ENCODE measurements at regions not wholly inside any gene's neighbourhood (a gene's known extent, or its start where the extent isn't known, plus 50 kb on each side); places are given as distances from the start of the nearest gene placed in this dataset.
"Not testable (repeated sequence)": the region's sequence is repeated elsewhere in the genome, so short reads cannot be mapped to it uniquely, and the experiment has no call there.

GRCh38 chr2:210928714-210929113, 372.3 kb downstream of the CPS1 start:
- Mint-ChIP-seq H3K36me3 (no peaks in the 10 kb centered on the region), H3K4me3 (no peak overlapping the region), H3K9me3 (peaks cover 6 to 7% of the 10 kb centered on the region in 2 donors), H3K27ac (no peak overlapping the region), H3K27me3 (ENCODE audit: low read depth in 2 of 2) (no peaks in the 10 kb centered on the region), H3K4me1 (no peaks in the 10 kb centered on the region)
- Histone ChIP-seq H3K4me3 (ENCODE audit: low read length) (no peak overlapping the region), H3K36me3 (ENCODE audit: control insufficient read depth, insufficient read depth, low read length) (no peaks in the 10 kb centered on the region), H3K27ac (ENCODE audit: low read length) (no peak overlapping the region), H3K4me1 (ENCODE audit: control insufficient read depth, insufficient read depth, low read length) (no peaks in the 10 kb centered on the region), H3K27me3 (ENCODE audit: control insufficient read depth, insufficient read depth, low read length) (no peaks in the 10 kb centered on the region), H3K9me3 (ENCODE audit: control insufficient read depth, insufficient read depth, low read length) (no peaks in the 10 kb centered on the region)
- 85% methylated on average over 2 of the region's 2 CpGs for WGBS (ENCODE audit: insufficient coverage)
- TF ChIP-seq CTCF (IDR thresholded peaks at IDR 0.05) = no peak
- intact Hi-C loops (cut with micrococcal nuclease) = no loop called here
- no peak for DNase-seq
- no peak for ATAC-seq

- Histone ChIP-seq H3K4me1 (ENCODE audit: control insufficient read depth, insufficient read depth, low read length) (no peaks in the 10 kb centered on the region), H3K4me3 (ENCODE audit: low read length) (no peak overlapping the region), H3K27ac (ENCODE audit: low read length) (no peak overlapping the region), H3K27me3 (ENCODE audit: control insufficient read depth, insufficient read depth, low read length) (no peaks in the 10 kb centered on the region), H3K36me3 (ENCODE audit: control insufficient read depth, insufficient read depth, low read length) (no peaks in the 10 kb centered on the region), H3K9me3 (ENCODE audit: control insufficient read depth, insufficient read depth, low read length) (peaks cover 2% of the 10 kb centered on the region)
- no peaks in the 10 kb centered on the region for H3K27me3 Mint-ChIP-seq (ENCODE audit: low read depth in 2 of 2)
- TF ChIP-seq CTCF (IDR thresholded peaks at IDR 0.05) = no peak
- ATAC-seq = no peak
- WGBS (ENCODE audit: insufficient coverage) = 100% methylated on average over 3 of the region's 3 CpGs
- no peak overlapping the region for H3K27ac Mint-ChIP-seq
- H3K4me3 Mint-ChIP-seq = no peak overlapping the region
- H3K9me3 Mint-ChIP-seq = peaks cover 10 to 12% of the 10 kb centered on the region in 2 donors
- no peaks in the 10 kb centered on the region for H3K36me3 Mint-ChIP-seq
- DNase-seq = no peak
- H3K4me1 Mint-ChIP-seq = no peaks in the 10 kb centered on the region
- intact Hi-C loops (cut with micrococcal nuclease) = no loop called here
Measured at GRCh38 chr2:210938228-210938627, 381.8 kb downstream of the CPS1 start.

GRCh38 chr2:210946395-210946794, 390.0 kb downstream of the CPS1 start:
- no peaks in the 10 kb centered on the region for H3K36me3 ChIP-seq (ENCODE audit: control insufficient read depth, insufficient read depth, low read length)
- H3K9me3 ChIP-seq (ENCODE audit: control insufficient read depth, insufficient read depth, low read length) = no peaks in the 10 kb centered on the region
- no peak overlapping the region for H3K4me3 ChIP-seq (ENCODE audit: low read length)
- Mint-ChIP-seq H3K9me3 (peaks cover 12 to 18% of the 10 kb centered on the region in 2 donors), H3K4me1 (no peaks in the 10 kb centered on the region), H3K4me3 (no peak overlapping the region), H3K27me3 (ENCODE audit: low read depth in 2 of 2) (no peaks in the 10 kb centered on the region), H3K36me3 (no peaks in the 10 kb centered on the region), H3K27ac (no peak overlapping the region)
- no peaks in the 10 kb centered on the region for H3K4me1 ChIP-seq (ENCODE audit: control insufficient read depth, insufficient read depth, low read length)
- H3K27ac ChIP-seq (ENCODE audit: low read length) = no peak overlapping the region
- DNase-seq (no peak), ATAC-seq (no peak)
- intact Hi-C loops (cut with micrococcal nuclease) = no loop called here
- no CpG with 5 or more reads among the region's 2 CpGs for WGBS (ENCODE audit: insufficient coverage)
- H3K27me3 ChIP-seq (ENCODE audit: control insufficient read depth, insufficient read depth, low read length) = no peaks in the 10 kb centered on the region
- TF ChIP-seq CTCF (IDR thresholded peaks at IDR 0.05) = no peak

GRCh38 chr2:210950434-210951060, 394.1 kb downstream of the CPS1 start:
- H3K27ac ChIP-seq (ENCODE audit: low read length); H3K4me1 ChIP-seq (ENCODE audit: control insufficient read depth, insufficient read depth, low read length); H3K4me3 ChIP-seq (ENCODE audit: low read length); H3K4me3 Mint-ChIP-seq; intact Hi-C loops (cut with micrococcal nuclease); H3K27me3 ChIP-seq (ENCODE audit: control insufficient read depth, insufficient read depth, low read length); H3K27me3 Mint-ChIP-seq (ENCODE audit: low read depth in 2 of 2); ATAC-seq; H3K27ac Mint-ChIP-seq; DNase-seq; H3K36me3 Mint-ChIP-seq; H3K36me3 ChIP-seq (ENCODE audit: control insufficient read depth, insufficient read depth, low read length); H3K9me3 ChIP-seq (ENCODE audit: control insufficient read depth, insufficient read depth, low read length); H3K4me1 Mint-ChIP-seq: not testable (repeated sequence)
- H3K9me3 Mint-ChIP-seq = peaks cover 6 to 12% of the 10 kb centered on the region in 2 donors
- WGBS (ENCODE audit: insufficient coverage) = 90% methylated on average over 33 of the region's 41 CpGs
